Lower lobe of right lung (tissue), 2 donors: ENCODE measurements at regions not wholly inside any gene's neighbourhood (a gene's known extent, or its start where the extent isn't known, plus 50 kb on each side); places are given as distances from the start of the nearest gene placed in this dataset.

Source experiments
- ATAC-seq, 2 donors: fragments of 200-7000 bp; cut with Tn5 transposase; one replicate each; pipeline ENCODE4 v1.9.1; 2020 to 2022; ENCODE audit warnings: mild to moderate bottlenecking in 2 of 2, moderate library complexity in 2 of 2
- DNase-seq: peaks from one replicate; pipeline ENCODE4 v3.0.0-alpha.2; 2020
- H3K27ac ChIP-seq: fragments of 200-600 bp; one replicate; pipeline ENCODE4 v1.8.0; 2022
- H3K27me3 ChIP-seq: fragments of 200-600 bp; one replicate; pipeline ENCODE4 v1.8.0; 2022; ENCODE audit warnings: low read depth
- H3K36me3 ChIP-seq: fragments of 200-600 bp; one replicate; pipeline ENCODE4 v1.8.0; 2022; ENCODE audit warnings: mild to moderate bottlenecking
- H3K4me1 ChIP-seq: fragments of 200-600 bp; one replicate; pipeline ENCODE4 v1.8.0; 2022
- H3K4me3 ChIP-seq: fragments of 200-600 bp; one replicate; pipeline ENCODE4 v1.8.0; 2022; ENCODE audit warnings: mild to moderate bottlenecking
- H3K9me3 ChIP-seq: fragments of 200-600 bp; one replicate; pipeline ENCODE4 v1.8.0; 2022
- intact Hi-C: fragments of 100-400 bp; cut with DNase I; formaldehyde crosslinking; loops from one replicate; pipeline ENCODE4 v1.11.0; 2022
- TF ChIP-seq, protein P1 (sequence below): fragments of 200-600 bp; IDR thresholded peaks from one replicate; pipeline ENCODE4 v1.8.0; 2022; ENCODE audit warnings: antibody characterized with exemption, mild to moderate bottlenecking
- donor health status: DM: no; HTN: yes; CAD: no; lungs with severe emphysema.

GRCh38 chr3:176581589-176581988, 615.7 kb downstream of the TBL1XR1 start:
- no peak overlapping the region for H3K27ac ChIP-seq
- H3K36me3 ChIP-seq = no peaks in the 10 kb centered on the region
- no peaks in the 10 kb centered on the region for H3K9me3 ChIP-seq
- H3K4me3 ChIP-seq = no peak overlapping the region
- TF ChIP-seq, protein P1, sequence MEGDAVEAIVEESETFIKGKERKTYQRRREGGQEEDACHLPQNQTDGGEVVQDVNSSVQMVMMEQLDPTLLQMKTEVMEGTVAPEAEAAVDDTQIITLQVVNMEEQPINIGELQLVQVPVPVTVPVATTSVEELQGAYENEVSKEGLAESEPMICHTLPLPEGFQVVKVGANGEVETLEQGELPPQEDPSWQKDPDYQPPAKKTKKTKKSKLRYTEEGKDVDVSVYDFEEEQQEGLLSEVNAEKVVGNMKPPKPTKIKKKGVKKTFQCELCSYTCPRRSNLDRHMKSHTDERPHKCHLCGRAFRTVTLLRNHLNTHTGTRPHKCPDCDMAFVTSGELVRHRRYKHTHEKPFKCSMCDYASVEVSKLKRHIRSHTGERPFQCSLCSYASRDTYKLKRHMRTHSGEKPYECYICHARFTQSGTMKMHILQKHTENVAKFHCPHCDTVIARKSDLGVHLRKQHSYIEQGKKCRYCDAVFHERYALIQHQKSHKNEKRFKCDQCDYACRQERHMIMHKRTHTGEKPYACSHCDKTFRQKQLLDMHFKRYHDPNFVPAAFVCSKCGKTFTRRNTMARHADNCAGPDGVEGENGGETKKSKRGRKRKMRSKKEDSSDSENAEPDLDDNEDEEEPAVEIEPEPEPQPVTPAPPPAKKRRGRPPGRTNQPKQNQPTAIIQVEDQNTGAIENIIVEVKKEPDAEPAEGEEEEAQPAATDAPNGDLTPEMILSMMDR = no peak
- no peaks in the 10 kb centered on the region for H3K27me3 ChIP-seq
- no peak for DNase-seq
- intact Hi-C loops = no loop called here
- ATAC-seq = no peak
- no peaks in the 10 kb centered on the region for H3K4me1 ChIP-seq

DNA sequence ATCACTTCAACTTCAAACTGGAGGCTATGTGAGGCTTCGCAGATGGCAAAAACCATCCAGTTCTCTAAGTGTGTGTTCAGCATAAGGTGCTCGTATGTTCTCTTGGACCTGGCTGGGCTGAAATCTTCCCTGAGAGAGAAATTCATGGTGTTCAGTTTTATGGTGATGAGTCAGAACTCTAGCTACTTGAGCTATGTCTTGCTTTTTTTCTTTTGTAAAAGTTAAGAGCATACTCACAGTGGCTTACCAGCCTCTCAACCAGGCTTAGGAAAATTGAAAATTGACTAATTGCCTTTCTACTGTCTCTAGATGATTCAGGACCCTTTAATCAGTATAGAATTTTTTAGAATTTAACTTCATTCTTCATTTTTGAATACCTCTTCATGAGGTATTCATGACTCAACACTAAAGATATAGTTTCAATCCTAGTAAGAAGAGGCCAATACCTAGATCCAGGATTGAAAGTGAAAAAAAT, 617.5 kb downstream of the TBL1XR1 start:
- TF ChIP-seq, protein P1 = no peak
- Histone ChIP-seq H3K27me3 (no peaks in the 10 kb centered on the region), H3K27ac (no peak overlapping the region), H3K4me3 (no peak overlapping the region), H3K9me3 (no peaks in the 10 kb centered on the region), H3K36me3 (no peaks in the 10 kb centered on the region), H3K4me1 (no peaks in the 10 kb centered on the region)
- intact Hi-C loops = no loop called here
- ATAC-seq (no peak), DNase-seq (no peak)

DNA sequence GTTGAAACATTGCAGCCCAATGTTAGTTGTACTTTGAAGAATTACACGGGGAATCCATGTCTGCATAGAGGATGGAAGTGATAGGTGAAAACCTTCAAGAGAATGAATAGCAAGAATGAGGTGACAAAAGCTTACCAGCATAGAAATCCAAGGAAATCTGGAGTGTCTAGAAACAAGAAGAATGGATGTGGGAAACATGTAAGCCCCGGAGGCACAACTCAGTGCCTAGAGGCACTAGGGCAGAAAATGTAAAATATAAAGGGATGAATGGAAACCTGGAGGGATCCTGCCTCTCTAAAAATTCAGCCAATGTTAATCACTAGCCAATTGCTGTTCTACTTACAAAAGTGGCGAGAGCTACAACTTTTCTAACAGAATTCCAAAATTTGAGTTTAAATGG, 619.0 kb downstream of the TBL1XR1 start:
- Histone ChIP-seq H3K36me3 (no peaks in the 10 kb centered on the region), H3K4me3 (no peak overlapping the region), H3K27ac (no peak overlapping the region), H3K9me3 (no peaks in the 10 kb centered on the region), H3K4me1 (no peaks in the 10 kb centered on the region), H3K27me3 (no peaks in the 10 kb centered on the region)
- intact Hi-C loops = no loop called here
- ATAC-seq (no peak), DNase-seq (no peak)
- TF ChIP-seq, protein P1 = no peak

DNA sequence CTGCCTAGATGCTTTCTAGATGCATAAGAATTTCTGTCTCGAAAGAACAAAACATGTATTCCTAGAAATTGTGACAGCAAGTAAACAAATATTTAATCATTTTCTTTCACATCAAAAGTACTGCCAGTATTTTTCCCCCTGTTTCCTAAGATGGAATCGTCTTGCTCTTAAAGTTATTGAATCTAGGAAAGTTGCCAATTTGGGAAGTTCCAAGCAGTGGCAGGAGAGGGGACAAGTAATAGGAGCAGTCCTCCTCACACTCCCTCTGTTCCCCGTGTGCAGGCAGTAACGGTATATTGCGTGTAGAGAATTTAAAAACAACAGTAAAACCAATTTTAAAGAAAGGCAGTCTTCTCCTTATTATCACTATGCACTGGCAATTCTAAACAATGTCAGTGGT, 619.8 kb downstream of the TBL1XR1 start:
- no peak for DNase-seq
- intact Hi-C loops = no loop called here
- no peaks in the 10 kb centered on the region for H3K27me3 ChIP-seq
- H3K27ac ChIP-seq = no peak overlapping the region
- TF ChIP-seq, protein P1 = no peak
- no peak overlapping the region for H3K4me3 ChIP-seq
- no peaks in the 10 kb centered on the region for H3K36me3 ChIP-seq
- no peaks in the 10 kb centered on the region for H3K4me1 ChIP-seq
- no peaks in the 10 kb centered on the region for H3K9me3 ChIP-seq
- no peak for ATAC-seq

- DNase-seq (no peak), ATAC-seq (no peak)
- TF ChIP-seq, protein P1 = no peak
- H3K4me3 ChIP-seq = no peak overlapping the region
- no peaks in the 10 kb centered on the region for H3K27me3 ChIP-seq
- H3K27ac ChIP-seq = no peak overlapping the region
- intact Hi-C loops = no loop called here
- no peaks in the 10 kb centered on the region for H3K36me3 ChIP-seq
- no peaks in the 10 kb centered on the region for H3K9me3 ChIP-seq
- no peaks in the 10 kb centered on the region for H3K4me1 ChIP-seq
These were observed 622.5 kb downstream of the TBL1XR1 start for GRCh38 chr3:176574786-176575185.

- H3K27ac ChIP-seq = no peak overlapping the region
- no peaks in the 10 kb centered on the region for H3K27me3 ChIP-seq
- TF ChIP-seq, protein P1 = no peak
- no peak for DNase-seq
- no peaks in the 10 kb centered on the region for H3K4me1 ChIP-seq
- no peaks in the 10 kb centered on the region for H3K9me3 ChIP-seq
- no peaks in the 10 kb centered on the region for H3K36me3 ChIP-seq
- intact Hi-C loops = no loop called here
- H3K4me3 ChIP-seq = no peak overlapping the region
- no peak for ATAC-seq
These were observed 625.4 kb downstream of the TBL1XR1 start for GRCh38 chr3:176571926-176572325.
